GM12878 (cell line): ENCODE measurements at regions not wholly inside any gene's neighbourhood (a gene's known extent, or its start where the extent isn't known, plus 50 kb on each side); places are given as distances from the start of the nearest gene placed in this dataset.

ENCODE experiments used
- ATAC-seq: fragments of 200-7000 bp; cut with Tn5 transposase; 3 replicates; pipeline ENCODE4 v1.9.1; 2020; ENCODE audit warnings: mild to moderate bottlenecking, moderate library complexity
- BruUV-seq: library from RNA; stranded (reverse); fragments of 400-500 nt; replicated peaks from 2 replicates; lab custom pipeline; 2021; lab: Mats Ljungman, UMichigan
- CTCF ChIA-PET: fragments of 300-600 bp; sonication (Branson Sonifier 250); formaldehyde crosslinking; extraction: SDS; loops from one replicate; lab custom pipeline; 2021; ENCODE audit warnings: inconsistent platforms; lab: Yijun Ruan, JAX
- POLR2A ChIA-PET: fragments of 350-600 bp; formaldehyde crosslinking; extraction: SDS; loops from one replicate; lab custom pipeline; 2021; ENCODE audit warnings: inconsistent platforms; lab: Charles Lee
- RAD21 ChIA-PET: fragments of 300-600 bp; sonication (Branson Sonifier 250); formaldehyde crosslinking; loops from one replicate; lab custom pipeline; 2023; ENCODE audit warnings: antibody characterized with exemption; ENCODE audit not compliant: unreplicated experiment; lab: Charles Lee
- SMC1A ChIA-PET: fragments of 300-600 bp; sonication (Branson Sonifier 250); formaldehyde crosslinking; loops from one replicate; lab custom pipeline; 2023; ENCODE audit not compliant: unreplicated experiment, uncharacterized antibody; lab: Charles Lee
- DNase-seq: peaks from one replicate; pipeline ENCODE4 v3.0.0-alpha.2; 2011; ENCODE audit warnings: low read depth, low spot score
- FAIRE-seq: peaks from 3 replicates; lab custom pipeline; 2011; peaks lifted over from hg19 to GRCh38; lab: Jason Lieb, UNC
- H2AFZ ChIP-seq: 2 replicates; pipeline ENCODE4 v1.6.0; 2011; ENCODE audit warnings: low read depth, low read length, control low read depth; ENCODE audit not compliant: control insufficient read depth
- H3K27ac ChIP-seq: 2 replicates; pipeline ENCODE4 v1.5.1; 2011; ENCODE audit warnings: control low read depth; ENCODE audit not compliant: control insufficient read depth, insufficient read depth
- H3K27me3 ChIP-seq, 2 experiments: replicated peaks in 1 of 2; 2 replicates each; pipeline versions ENCODE4 v1.6.0 to v1.6.1; 2011; ENCODE audit warnings: low read length in 1 of 2; ENCODE audit not compliant: control insufficient read depth in 2 of 2, insufficient read depth in 2 of 2
- H3K36me3 ChIP-seq, 2 experiments: 2 replicates each; pipeline ENCODE4 v1.5.1; 2011; ENCODE audit warnings: low read length in 1 of 2; ENCODE audit not compliant: control insufficient read depth in 2 of 2, insufficient read depth in 2 of 2
- H3K4me1 ChIP-seq: 2 replicates; pipeline ENCODE4 v1.6.1; 2011; ENCODE audit warnings: mild to moderate bottlenecking, low read length, moderate library complexity, mixed read lengths; ENCODE audit not compliant: control insufficient read depth, insufficient read depth
- H3K4me2 ChIP-seq: 2 replicates; pipeline ENCODE4 v1.6.0; 2011; ENCODE audit warnings: control low read depth; ENCODE audit not compliant: control insufficient read depth, insufficient read depth
- H3K4me3 ChIP-seq: fragments of 200-600 bp; sonication (generic); 2 replicates; pipeline ENCODE4 v1.5.1; 2016
- H3K79me2 ChIP-seq: 2 replicates; pipeline ENCODE4 v1.6.0; 2011; ENCODE audit warnings: low read length; ENCODE audit not compliant: control insufficient read depth, insufficient read depth
- H3K9ac ChIP-seq: 2 replicates; pipeline ENCODE4 v1.8.0; 2011; ENCODE audit warnings: low read length, control low read depth, mixed read lengths; ENCODE audit not compliant: control insufficient read depth, insufficient read depth
- H3K9me3 ChIP-seq: replicated peaks from 3 replicates; pipeline ENCODE4 v1.5.1; 2011; ENCODE audit warnings: mild to moderate bottlenecking, low read length; ENCODE audit not compliant: control insufficient read depth, insufficient read depth
- H4K20me1 ChIP-seq: 2 replicates; pipeline ENCODE4 v1.6.0; 2011; ENCODE audit not compliant: control insufficient read depth, insufficient read depth
- ASH2L ChIP-seq: fragments of 300-600, 200-600 bp; sonication (generic); IDR thresholded peaks from 2 replicates; pipeline ENCODE4 v1.6.1; 2017; ENCODE audit warnings: low read depth, mild to moderate bottlenecking, borderline replicate concordance
- ATF7 ChIP-seq: fragments of 450-650 bp; IDR thresholded peaks from 2 replicates; pipeline ENCODE4 v1.6.1; 2016; ENCODE audit warnings: low read depth, mild to moderate bottlenecking
- ESRRA ChIP-seq: IDR thresholded peaks from 2 replicates; pipeline ENCODE4 v1.6.1; 2012; ENCODE audit warnings: mild to moderate bottlenecking, low read length, improper control_type of control experiment
- HDGF ChIP-seq: fragments of 450-650 bp; IDR thresholded peaks from 2 replicates; pipeline ENCODE4 v1.6.1; 2016; ENCODE audit warnings: antibody characterized with exemption
- MTA3 ChIP-seq: IDR thresholded peaks from 2 replicates; pipeline ENCODE4 v1.6.1; 2012; ENCODE audit warnings: low read length, inconsistent platforms, borderline replicate concordance
- MYC ChIP-seq: IDR thresholded peaks from 2 replicates; pipeline ENCODE4 v1.6.1; 2011; ENCODE audit warnings: mild to moderate bottlenecking, low read length, moderate library complexity, inconsistent platforms; ENCODE audit not compliant: insufficient read depth, insufficient replicate concordance, insufficient read length, severe bottlenecking
- NR2C1 ChIP-seq: fragments of 450-650 bp; IDR thresholded peaks from 2 replicates; pipeline ENCODE4 v1.6.1; 2017; ENCODE audit warnings: antibody characterized with exemption, mild to moderate bottlenecking, moderate library complexity
- PAX8 ChIP-seq: fragments of 450-650 bp; IDR thresholded peaks from 2 replicates; pipeline ENCODE4 v1.6.1; 2017; ENCODE audit warnings: mild to moderate bottlenecking, moderate library complexity
- PBX3 ChIP-seq: IDR thresholded peaks from 2 replicates; pipeline ENCODE4 v1.6.1; 2011; ENCODE audit warnings: mild to moderate bottlenecking, low read depth, low read length, moderate library complexity; ENCODE audit not compliant: insufficient replicate concordance
- SKIL ChIP-seq: fragments of 450-650 bp; IDR thresholded peaks from 2 replicates; pipeline ENCODE4 v1.6.1; 2017; ENCODE audit warnings: mild to moderate bottlenecking, low read depth, inconsistent platforms; ENCODE audit not compliant: poor library complexity, severe bottlenecking
- SMAD1 ChIP-seq: fragments of 450-650 bp; IDR thresholded peaks from 2 replicates; pipeline ENCODE4 v1.6.1; 2018; ENCODE audit warnings: mild to moderate bottlenecking, low read depth; ENCODE audit not compliant: partially characterized antibody
- SP1 ChIP-seq: IDR thresholded peaks from one replicate; pipeline ENCODE4 v1.6.1; 2011; ENCODE audit warnings: low read depth, low read length
- SREBF2 ChIP-seq: IDR thresholded peaks from 2 replicates; pipeline ENCODE4 v1.6.1; 2012; ENCODE audit warnings: mild to moderate bottlenecking, low read length
- TCF7 ChIP-seq: IDR thresholded peaks from 2 replicates; pipeline ENCODE4 v1.6.1; 2014; ENCODE audit warnings: antibody characterized with exemption, borderline replicate concordance
- YY1 ChIP-seq: IDR thresholded peaks from 2 replicates; pipeline ENCODE4 v1.6.1; 2011; ENCODE audit warnings: low read depth, mild to moderate bottlenecking, low read length
- ZBED1 ChIP-seq: IDR thresholded peaks from 2 replicates; pipeline ENCODE4 v1.6.1; 2016; ENCODE audit warnings: borderline replicate concordance
- ZNF217 ChIP-seq: fragments of 450-650 bp; IDR thresholded peaks from 2 replicates; pipeline ENCODE4 v1.6.1; 2017; ENCODE audit warnings: antibody characterized with exemption, mild to moderate bottlenecking
- ZNF24 ChIP-seq: fragments of 450-650 bp; IDR thresholded peaks from 2 replicates; pipeline ENCODE4 v1.6.1; 2017; ENCODE audit warnings: antibody characterized with exemption, mild to moderate bottlenecking
- ZNF274 ChIP-seq: IDR thresholded peaks from one replicate; pipeline ENCODE4 v1.8.0; 2011; ENCODE audit not compliant: insufficient read length, insufficient read depth
- ZNF687 ChIP-seq: fragments of 450-650 bp; IDR thresholded peaks from 2 replicates; pipeline ENCODE4 v1.6.1; 2017; ENCODE audit warnings: mild to moderate bottlenecking, moderate library complexity
- WGBS: methylation state at CpG from one replicate; pipeline ENCODE4 v1.1.6; 2016; ENCODE audit warnings: low lambda C conversion rate; ENCODE audit not compliant: insufficient replicate concordance, insufficient coverage; ENCODE audit errors: missing lambda C conversion rate; 5-methylcytosine and 5-hydroxymethylcytosine counted together
- in situ Hi-C: fragments of 300-500 bp; cut with MboI; formaldehyde crosslinking; loops from 9 replicates; pipeline ENCODE4 v1.14.3; 2018; ENCODE audit warnings: mixed read lengths
- intact Hi-C: fragments of 100-400 bp; cut with micrococcal nuclease; formaldehyde crosslinking; loops from one replicate; pipeline ENCODE4 v1.14.2; 2022; ENCODE audit not compliant: unreplicated experiment

GRCh38 chr1:238101923-238102322 is 211.2 kb upstream of the ZP4 start (continued):
- no peak for TF ChIP-seq SREBF2
- no peak for TF ChIP-seq TCF7
- no peak for TF ChIP-seq ZNF687
- TF ChIP-seq SMAD1: no peak
- no peak for TF ChIP-seq SP1
- no peak for TF ChIP-seq ZNF24
- TF ChIP-seq MTA3: no peak
- TF ChIP-seq ZBED1: no peak

GRCh38 chr1:238099871-238100270 is 209.1 kb upstream of the ZP4 start:
- intact Hi-C loops (no loop called here), in situ Hi-C loops (no loop called here)
- ChIA-PET POLR2A (no interaction called here), CTCF (no interaction called here), SMC1A (interaction anchor here (0.5 kb wide), 1 partner anchor 12 kb away, joined by 4 read pairs; no protein-coding TSS in a partner anchor), RAD21 (no interaction called here)
- no peak for ATAC-seq
- BruUV-seq: no TSS peak
- DNase-seq: no peak
- no peak overlapping the region for H2AFZ ChIP-seq
- no peak for FAIRE-seq
- 46% methylated on average over 2 of the region's 2 CpGs for WGBS
- no peak overlapping the region for H3K4me3 ChIP-seq
- H3K27me3 ChIP-seq: no peaks in the 10 kb centered on the region
- no peaks in the 10 kb centered on the region for H3K36me3 ChIP-seq
- H3K4me2 ChIP-seq: no peak overlapping the region
- H3K9ac ChIP-seq: no peak overlapping the region
- no peak overlapping the region for H3K27ac ChIP-seq
- peaks cover 4% of the 10 kb centered on the region; the same call in 1 of the 3 replicates for H3K9me3 ChIP-seq
- H3K4me1 ChIP-seq: no peaks in the 10 kb centered on the region
- no peaks in the 10 kb centered on the region for H3K79me2 ChIP-seq
- no peaks in the 10 kb centered on the region for H4K20me1 ChIP-seq
- TF ChIP-seq PAX8: no peak
- no peak for TF ChIP-seq ZNF274
- no peak for TF ChIP-seq ATF7
- no peak for TF ChIP-seq HDGF
- no peak for TF ChIP-seq MYC
- TF ChIP-seq NR2C1: no peak
- no peak for TF ChIP-seq PBX3
- no peak for TF ChIP-seq SKIL
- no peak for TF ChIP-seq ZNF217
- no peak for TF ChIP-seq YY1
- TF ChIP-seq ASH2L: no peak
- no peak for TF ChIP-seq ESRRA
